ENCODE measurements at regions not wholly inside any gene's neighbourhood (a gene's known extent, or its start where the extent isn't known, plus 50 kb on each side); places are given as distances from the start of the nearest gene placed in this dataset.

DNA sequence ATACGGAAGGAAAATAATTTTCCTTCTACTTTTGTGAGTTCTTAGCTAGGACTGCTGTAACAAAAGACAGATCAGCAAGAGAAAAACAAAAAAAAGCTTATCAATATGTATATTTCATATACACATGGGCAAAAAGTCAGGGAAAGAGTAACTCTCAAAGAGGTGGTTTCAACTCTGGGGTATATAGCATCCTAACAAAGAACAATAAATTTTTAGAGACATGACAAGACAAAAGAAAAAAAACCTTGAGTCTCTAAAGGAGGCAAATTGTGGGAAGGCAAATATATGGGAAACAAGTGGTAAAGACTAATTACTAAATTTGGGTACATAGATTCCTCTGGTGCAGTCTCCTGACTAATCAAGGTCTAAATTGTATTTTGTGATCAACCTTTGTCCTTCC is 93.2 kb downstream of the C5orf15 start (continued):
- no peak for TF ChIP-seq EGR1 (IDR thresholded peaks at IDR 0.05; ENCODE audit: borderline replicate concordance, low read depth, low read length)
- TF ChIP-seq TBP (IDR thresholded peaks at IDR 0.05; ENCODE audit: low read depth, low read length): no peak
- no peak for TF ChIP-seq BCL11A (IDR thresholded peaks at IDR 0.05; ENCODE audit: low read depth in 2 of 2, low read length in 2 of 2)
- no peak for TF ChIP-seq KDM4A (IDR thresholded peaks at IDR 0.05; ENCODE audit: low read depth, low read length, severe bottlenecking)
- TF ChIP-seq TCF12 (IDR thresholded peaks at IDR 0.05; ENCODE audit: low read depth, low read length): no peak
